DND-41 (cell line): ENCODE measurements at regions not wholly inside any gene's neighbourhood (a gene's known extent, or its start where the extent isn't known, plus 50 kb on each side); places are given as distances from the start of the nearest gene placed in this dataset.

Experiments used
- CTCF ChIP-seq: IDR thresholded peaks from 2 replicates; pipeline ENCODE4 v1.5.1; 2012; ENCODE audit warnings: borderline replicate concordance, low read length, moderate library complexity, mild to moderate bottlenecking; ENCODE audit not compliant: poor library complexity, severe bottlenecking; ENCODE audit errors: extremely low read depth
- EZH2 ChIP-seq: IDR thresholded peaks from 3 replicates; pipeline ENCODE4 v1.6.1; 2012; ENCODE audit warnings: borderline replicate concordance, low read depth, mild to moderate bottlenecking, moderate library complexity, low read length, inconsistent platforms; ENCODE audit not compliant: severe bottlenecking

- TF ChIP-seq CTCF = no peak
- TF ChIP-seq EZH2 = no peak
These were observed 217.8 kb upstream of the BMP4 start for GRCh38 chr14:54174457-54174856.
